PC-9 (cell line): ENCODE measurements at regions not wholly inside any gene's neighbourhood (a gene's known extent, or its start where the extent isn't known, plus 50 kb on each side); places are given as distances from the start of the nearest gene placed in this dataset.

Source experiments
- BruUV-seq: library from RNA; stranded (reverse); fragments of 400-500 nt; replicated peaks from 2 replicates; lab custom pipeline; 2021; lab: Mats Ljungman, UMichigan
- CTCF ChIA-PET: fragments of 300-600 bp; sonication (Branson Sonifier 250); formaldehyde crosslinking; loops from one replicate; lab custom pipeline; 2022; ENCODE audit warnings: antibody characterized with exemption; lab: Charles Lee
- POLR2A ChIA-PET: fragments of 300-600 bp; sonication (Branson Sonifier 250); formaldehyde crosslinking; loops from one replicate; lab custom pipeline; 2022; ENCODE audit warnings: antibody characterized with exemption; ENCODE audit not compliant: unreplicated experiment; lab: Charles Lee
- DNase-seq, 2 experiments: peaks; one replicate each; pipeline versions ENCODE4 v3.0.0 to v3.0.0-alpha.2; 2015 to 2022; ENCODE audit warnings: mixed read lengths in 1 of 2
- H2AFZ ChIP-seq: fragments of 200-600 bp; sonication (generic); 2 replicates; pipeline ENCODE4 v1.8.1; 2017; ENCODE audit warnings: antibody characterized with exemption
- H3F3A ChIP-seq: fragments of 200-600 bp; sonication (generic); 2 replicates; pipeline ENCODE4 v1.8.1; 2017; ENCODE audit warnings: antibody characterized with exemption, mild to moderate bottlenecking, low read depth; ENCODE audit not compliant: insufficient read depth
- H3K27ac ChIP-seq: fragments of 200-600 bp; sonication (generic); 2 replicates; pipeline ENCODE4 v1.6.1; 2016; ENCODE audit warnings: mixed run types
- H3K27me3 ChIP-seq: fragments of 200-600 bp; sonication (generic); 2 replicates; pipeline ENCODE4 v1.6.1; 2016; ENCODE audit warnings: low read depth, mixed run types; ENCODE audit not compliant: insufficient read depth
- H3K36me3 ChIP-seq: fragments of 200-600 bp; sonication (generic); 2 replicates; pipeline ENCODE4 v1.6.1; 2016; ENCODE audit warnings: low read depth, mixed run types
- H3K4me1 ChIP-seq: fragments of 200-600 bp; sonication (generic); replicated peaks from 2 replicates; pipeline ENCODE4 v1.6.1; 2016; ENCODE audit warnings: mixed run types; ENCODE audit not compliant: insufficient read depth
- H3K4me2 ChIP-seq: fragments of 200-600 bp; sonication (generic); 2 replicates; pipeline ENCODE4 v1.6.1; 2017; ENCODE audit warnings: mixed run types
- H3K4me3 ChIP-seq: fragments of 200-600 bp; sonication (generic); 2 replicates; pipeline ENCODE4 v1.6.1; 2016; ENCODE audit warnings: mixed run types
- H3K79me2 ChIP-seq: fragments of 200-600 bp; sonication (generic); 2 replicates; pipeline ENCODE4 v1.6.1; 2017; ENCODE audit warnings: low read depth, mixed run types
- H3K9me2 ChIP-seq: fragments of 200-600 bp; sonication (generic); 2 replicates; pipeline ENCODE4 v1.8.1; 2017; ENCODE audit warnings: mild to moderate bottlenecking; ENCODE audit not compliant: insufficient read depth
- H3K9me3 ChIP-seq: fragments of 200-600 bp; sonication (generic); 2 replicates; pipeline ENCODE4 v1.8.1; 2016; ENCODE audit warnings: low read depth; ENCODE audit not compliant: insufficient read depth
- H4K20me1 ChIP-seq: fragments of 200-600 bp; sonication (generic); 2 replicates; pipeline ENCODE4 v1.8.1; 2017; ENCODE audit not compliant: insufficient read depth
- EZH2 ChIP-seq: fragments of 200-600 bp; sonication (generic); IDR thresholded peaks from 2 replicates; pipeline ENCODE4 v1.8.0; 2017; ENCODE audit warnings: antibody characterized with exemption, low read depth
- intact Hi-C: fragments of 100-400 bp; cut with micrococcal nuclease; formaldehyde crosslinking; loops from one replicate; pipeline ENCODE4 v1.10.0; 2022; ENCODE audit not compliant: unreplicated experiment
- TF ChIP-seq, protein P1 (sequence below): fragments of 200-600 bp; sonication (generic); conservative IDR thresholded peaks from 2 replicates; pipeline ENCODE4 v1.6.1; 2017; ENCODE audit warnings: mixed run types, antibody characterized with exemption, mild to moderate bottlenecking, moderate library complexity

DNA sequence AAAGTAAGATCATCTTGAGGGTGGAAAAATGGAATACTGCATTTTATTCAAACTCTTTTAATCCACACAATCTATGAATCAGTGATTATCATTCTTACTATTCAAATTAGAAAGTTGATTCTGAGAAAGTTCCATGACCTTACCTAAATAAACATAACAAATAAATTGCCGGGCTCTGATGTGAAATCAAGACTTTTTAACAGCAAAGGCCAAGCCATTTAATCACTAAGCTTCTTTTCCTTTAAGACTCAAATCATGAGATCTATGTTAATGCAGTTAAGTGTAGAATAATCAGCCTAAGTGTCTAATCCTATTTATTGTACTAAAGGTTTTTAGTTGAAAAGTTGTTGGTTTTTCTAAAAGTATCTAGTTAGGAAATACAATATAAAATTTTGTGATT lies 857.0 kb downstream of the SI start:
- H3K9me2 ChIP-seq, result no peaks in the 10 kb centered on the region; the same call in 1 of the 2 replicates
- TF ChIP-seq, protein P1, sequence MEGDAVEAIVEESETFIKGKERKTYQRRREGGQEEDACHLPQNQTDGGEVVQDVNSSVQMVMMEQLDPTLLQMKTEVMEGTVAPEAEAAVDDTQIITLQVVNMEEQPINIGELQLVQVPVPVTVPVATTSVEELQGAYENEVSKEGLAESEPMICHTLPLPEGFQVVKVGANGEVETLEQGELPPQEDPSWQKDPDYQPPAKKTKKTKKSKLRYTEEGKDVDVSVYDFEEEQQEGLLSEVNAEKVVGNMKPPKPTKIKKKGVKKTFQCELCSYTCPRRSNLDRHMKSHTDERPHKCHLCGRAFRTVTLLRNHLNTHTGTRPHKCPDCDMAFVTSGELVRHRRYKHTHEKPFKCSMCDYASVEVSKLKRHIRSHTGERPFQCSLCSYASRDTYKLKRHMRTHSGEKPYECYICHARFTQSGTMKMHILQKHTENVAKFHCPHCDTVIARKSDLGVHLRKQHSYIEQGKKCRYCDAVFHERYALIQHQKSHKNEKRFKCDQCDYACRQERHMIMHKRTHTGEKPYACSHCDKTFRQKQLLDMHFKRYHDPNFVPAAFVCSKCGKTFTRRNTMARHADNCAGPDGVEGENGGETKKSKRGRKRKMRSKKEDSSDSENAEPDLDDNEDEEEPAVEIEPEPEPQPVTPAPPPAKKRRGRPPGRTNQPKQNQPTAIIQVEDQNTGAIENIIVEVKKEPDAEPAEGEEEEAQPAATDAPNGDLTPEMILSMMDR, result no peak
- TF ChIP-seq EZH2, result no peak
- no peak overlapping the region for H3K4me2 ChIP-seq
- no peaks in the 10 kb centered on the region for H3K4me1 ChIP-seq
- H3K9me3 ChIP-seq, result no peaks in the 10 kb centered on the region
- H2AFZ ChIP-seq, result no peak overlapping the region
- no peak for DNase-seq
- no TSS peak for BruUV-seq
- H3K27me3 ChIP-seq, result no peaks in the 10 kb centered on the region
- no peak overlapping the region for H3K4me3 ChIP-seq
- H3F3A ChIP-seq, result no peaks in the 10 kb centered on the region
- no peak overlapping the region for H3K27ac ChIP-seq
- ChIA-PET CTCF (no interaction called here), POLR2A (no interaction called here)
- intact Hi-C loops, result no loop called here
- no peaks in the 10 kb centered on the region for H4K20me1 ChIP-seq
- no peaks in the 10 kb centered on the region for H3K79me2 ChIP-seq
- no peaks in the 10 kb centered on the region for H3K36me3 ChIP-seq

DNA sequence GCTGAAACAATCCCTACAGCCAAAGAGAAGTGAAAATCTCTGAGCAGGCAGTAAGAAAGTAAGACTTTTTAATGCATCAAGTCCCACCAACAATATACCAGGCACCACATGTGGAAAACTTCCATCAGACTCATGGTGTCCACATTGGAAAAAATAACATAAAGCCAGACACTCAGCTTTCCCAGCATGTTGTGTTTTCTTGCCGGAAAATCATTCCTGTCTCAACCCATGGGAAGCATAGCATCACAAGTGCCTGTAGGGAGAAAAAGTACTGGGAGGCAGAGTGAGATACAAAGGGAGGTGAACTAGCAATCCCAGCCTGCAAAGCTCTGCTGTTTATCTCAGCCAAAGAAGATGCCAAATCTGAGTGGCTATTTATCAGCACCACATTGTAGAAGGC lies 868.9 kb downstream of the SI start:
- Histone ChIP-seq H3F3A (no peaks in the 10 kb centered on the region), H3K4me3 (no peak overlapping the region), H3K4me1 (no peaks in the 10 kb centered on the region), H3K27me3 (no peaks in the 10 kb centered on the region), H3K27ac (no peak overlapping the region), H2AFZ (no peak overlapping the region), H4K20me1 (no peaks in the 10 kb centered on the region), H3K9me3 (peaks cover 6% of the 10 kb centered on the region; the same call in 1 of the 2 replicates), H3K36me3 (no peaks in the 10 kb centered on the region), H3K79me2 (no peaks in the 10 kb centered on the region), H3K9me2 (no peaks in the 10 kb centered on the region), H3K4me2 (no peak overlapping the region)
- no TSS peak for BruUV-seq
- intact Hi-C loops, result no loop called here
- TF ChIP-seq, protein P1, result no peak
- no peak for TF ChIP-seq EZH2
- ChIA-PET POLR2A (no interaction called here), CTCF (no interaction called here)
- DNase-seq, result no peak

DNA sequence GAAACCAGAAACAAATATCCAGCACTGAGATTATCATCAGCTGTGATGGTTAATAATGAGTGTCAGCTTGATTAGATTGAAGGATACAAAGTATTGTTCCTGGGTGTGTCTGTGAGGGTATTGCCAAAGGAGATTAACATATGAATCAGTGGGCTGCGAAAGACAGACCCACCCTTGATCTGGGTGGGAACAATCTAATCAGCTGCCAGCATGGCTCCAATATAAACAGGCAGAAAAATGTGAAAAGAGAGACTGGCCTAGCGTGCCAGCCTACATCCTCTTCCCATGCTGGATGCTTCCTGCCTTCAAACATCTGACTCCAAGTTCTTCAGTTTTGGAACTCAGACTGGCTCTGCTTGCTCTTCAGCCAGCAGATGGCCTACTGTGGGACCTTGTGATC lies 869.5 kb downstream of the SI start:
- H4K20me1 ChIP-seq, result no peaks in the 10 kb centered on the region
- H3K4me3 ChIP-seq, result no peak overlapping the region
- H3F3A ChIP-seq, result no peaks in the 10 kb centered on the region
- intact Hi-C loops, result no loop called here
- H3K9me2 ChIP-seq, result no peaks in the 10 kb centered on the region
- no peak for TF ChIP-seq EZH2
- TF ChIP-seq, protein P1, result no peak
- POLR2A ChIA-PET, result no interaction called here
- H2AFZ ChIP-seq, result no peak overlapping the region
- H3K27me3 ChIP-seq, result no peaks in the 10 kb centered on the region
- DNase-seq, result no peak
- no peak overlapping the region for H3K27ac ChIP-seq
- BruUV-seq, result no TSS peak
- peaks cover 6% of the 10 kb centered on the region; the same call in 1 of the 2 replicates for H3K9me3 ChIP-seq
- no peaks in the 10 kb centered on the region for H3K4me1 ChIP-seq
- no peaks in the 10 kb centered on the region for H3K79me2 ChIP-seq
- CTCF ChIA-PET, result no interaction called here
- H3K4me2 ChIP-seq, result no peak overlapping the region
- H3K36me3 ChIP-seq, result no peaks in the 10 kb centered on the region
